Activated CD4-positive, alpha-beta T cell treated with anti-CD3 and anti-CD28 coated beads, Interleukin-2, Interleukin-4, amounts not matched to agents 100 ng/mL and 50 ng/mL, durations not matched to agents 16 hours and 8 hours (primary cell): ENCODE measurements at regions not wholly inside any gene's neighbourhood (a gene's known extent, or its start where the extent isn't known, plus 50 kb on each side); places are given as distances from the start of the nearest gene placed in this dataset.

ENCODE experiments used
- DNase-seq: peaks from one replicate; pipeline ENCODE4 v3.0.0-alpha.2; 2020; ENCODE audit warnings: low spot score

DNA sequence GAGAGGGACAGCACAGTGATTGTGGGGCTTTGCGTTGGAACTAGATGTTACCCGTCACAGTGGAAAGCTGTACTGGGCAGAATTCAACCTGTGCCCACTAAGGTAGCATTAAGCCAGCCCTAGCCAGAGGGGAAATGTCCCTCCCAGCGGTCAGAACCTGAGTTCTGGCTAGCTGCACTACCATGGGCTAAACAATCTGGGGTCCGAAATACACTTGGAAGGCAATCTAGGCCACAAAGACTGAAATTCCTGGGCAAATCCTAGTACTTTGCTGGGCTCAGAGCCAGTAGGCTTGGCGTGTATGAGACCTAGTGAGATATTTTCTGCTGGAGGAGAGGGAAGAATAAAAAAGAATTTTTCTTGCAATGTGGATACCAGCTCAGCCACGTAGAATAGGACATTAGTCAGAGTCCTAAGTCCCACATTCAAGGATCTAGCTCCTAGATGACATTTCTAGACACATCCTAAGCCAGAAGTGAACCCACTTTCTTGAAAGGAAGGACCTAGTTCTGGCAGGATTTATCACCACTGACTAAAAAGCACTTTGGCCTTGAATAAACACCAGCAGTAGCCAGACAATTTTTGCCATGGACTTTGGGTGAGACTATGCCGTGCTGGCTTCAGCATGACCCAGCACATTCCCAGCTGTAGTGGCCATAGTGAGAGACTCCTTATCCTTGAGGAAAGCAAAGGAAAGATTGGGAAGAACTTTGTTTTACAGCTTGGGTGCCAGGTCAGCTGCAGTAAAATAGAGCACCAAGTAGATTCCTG lies 618.0 kb downstream of the BRINP1 start:
- no peak for DNase-seq

GRCh38 chr9:118751848-118752223 lies 617.4 kb downstream of the BRINP1 start:
- DNase-seq, result no peak

- no peak for DNase-seq
Measured at GRCh38 chr9:118761016-118761790, 608.0 kb downstream of the BRINP1 start.

DNA sequence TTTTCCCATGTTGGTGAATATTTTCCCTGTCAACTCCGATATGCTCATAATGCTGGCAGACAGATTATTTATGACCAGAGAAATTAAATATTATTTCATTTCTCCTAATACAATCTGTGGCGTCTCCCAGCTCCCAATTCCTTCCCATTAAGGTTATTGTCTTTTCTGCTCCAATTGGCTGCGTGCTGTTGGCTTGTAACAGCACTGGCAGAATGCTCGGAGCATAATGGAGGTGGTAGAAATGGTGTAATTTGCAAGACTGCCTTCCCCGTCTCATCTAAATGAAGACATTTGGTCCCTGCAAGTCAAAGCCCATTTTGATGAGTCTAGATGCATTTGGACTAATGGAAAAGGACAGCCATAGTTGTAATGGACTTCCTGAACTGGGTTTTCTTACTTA lies 601.7 kb downstream of the BRINP1 start:
- no peak for DNase-seq

GRCh38 chr9:118782790-118783463 lies 586.3 kb downstream of the BRINP1 start:
- DNase-seq, result no peak

DNA sequence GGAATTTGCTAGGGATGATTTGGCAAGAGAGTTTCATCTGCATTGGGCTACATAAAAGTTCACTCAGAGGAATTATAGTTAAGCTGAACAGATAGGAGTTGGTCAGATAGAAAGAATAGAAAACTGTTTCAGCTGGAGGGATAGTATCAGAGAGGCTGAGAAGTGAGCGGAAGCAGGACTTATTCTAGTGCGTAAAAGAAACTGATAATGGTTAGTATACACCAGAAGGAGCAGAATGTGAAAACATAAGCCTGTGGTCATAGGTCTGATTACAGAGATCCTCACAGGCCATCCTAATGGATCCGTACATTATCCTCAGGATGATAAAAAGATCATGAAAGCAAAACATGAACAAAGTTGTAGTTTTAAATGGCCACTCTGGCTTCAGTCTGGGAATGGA lies 585.2 kb downstream of the BRINP1 start:
- DNase-seq, result no peak

DNA sequence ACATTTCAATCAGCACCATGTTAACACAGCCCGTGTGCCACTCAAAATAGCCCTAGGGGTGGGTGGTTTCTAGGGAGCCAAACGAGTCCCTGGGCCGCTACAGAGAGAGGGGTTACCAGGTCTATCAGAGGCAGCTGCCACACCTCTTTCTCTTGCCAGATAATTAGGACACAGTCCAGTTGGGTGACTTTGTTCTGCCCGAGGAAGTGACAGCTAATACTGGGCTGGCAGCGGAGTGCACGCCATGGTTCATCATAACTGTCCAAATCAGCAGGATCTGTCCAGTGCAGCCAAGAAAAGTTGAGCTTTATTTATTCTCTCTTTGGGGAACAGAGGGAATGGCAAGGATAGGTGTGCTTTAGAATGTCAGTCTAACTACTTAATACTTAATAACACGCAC lies 583.8 kb downstream of the BRINP1 start:
- DNase-seq, result no peak

- no peak for DNase-seq
Measured at GRCh38 chr9:118786877-118787276, 582.4 kb downstream of the BRINP1 start.

- DNase-seq, result no peak
Measured at GRCh38 chr9:118809160-118809625, 560.0 kb downstream of the BRINP1 start.

DNA sequence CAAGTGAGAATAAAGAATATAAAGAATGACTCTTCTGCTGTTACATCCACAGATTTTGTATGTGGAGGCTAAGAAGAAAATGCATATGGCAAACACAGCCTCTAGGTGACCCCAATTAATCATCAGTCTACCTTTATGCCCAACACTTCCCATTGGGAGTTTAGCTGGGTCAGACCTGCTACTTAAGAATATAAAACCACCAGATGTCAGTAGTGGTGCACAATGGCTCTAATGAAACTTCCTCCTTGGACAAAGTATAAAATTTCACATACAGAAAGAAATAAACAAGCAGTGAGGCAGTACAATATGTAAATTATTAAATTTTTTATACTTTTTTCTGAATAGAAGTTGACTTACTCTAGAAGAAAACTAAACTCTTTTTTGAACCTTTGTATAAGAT lies 539.9 kb downstream of the BRINP1 start:
- DNase-seq, result no peak

DNA sequence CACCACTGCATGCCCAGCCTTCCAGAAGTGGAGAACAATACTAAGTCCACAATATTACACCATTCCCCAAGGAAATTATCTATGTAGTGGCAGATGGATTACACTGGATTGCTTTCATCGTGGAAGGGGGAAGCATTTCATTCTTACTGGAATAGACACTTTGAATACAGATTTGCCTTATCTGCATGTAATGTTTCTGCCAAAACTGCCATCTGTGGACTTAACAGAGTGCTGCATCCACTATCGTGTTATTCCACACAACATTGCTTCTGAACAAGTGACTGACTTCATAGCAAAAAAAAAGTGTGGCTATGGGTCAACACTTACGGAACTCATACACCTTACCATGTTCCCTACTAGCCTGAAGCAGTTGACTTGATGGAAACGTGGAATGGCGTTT lies 536.9 kb downstream of the BRINP1 start:
- DNase-seq, result no peak

DNA sequence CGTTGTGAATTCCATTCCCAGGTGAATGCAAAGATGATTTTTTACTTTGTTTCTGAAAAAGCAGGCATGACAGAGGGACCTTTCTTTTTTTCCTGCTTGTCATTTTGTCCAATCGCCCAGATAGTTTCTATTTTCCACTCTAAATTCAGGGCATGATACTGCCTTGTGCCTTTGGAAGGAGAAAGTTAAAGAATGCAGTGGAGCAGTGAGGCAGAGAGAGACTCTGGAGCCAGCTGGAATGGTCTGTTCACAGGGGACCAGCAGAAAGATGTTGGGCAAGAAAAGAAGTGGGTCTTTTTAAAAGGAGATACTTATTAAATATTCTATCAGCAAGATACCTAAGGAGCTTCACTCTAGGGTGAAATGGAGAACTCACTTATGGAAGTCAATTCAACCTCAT lies 532.3 kb downstream of the BRINP1 start:
- no peak for DNase-seq

DNA sequence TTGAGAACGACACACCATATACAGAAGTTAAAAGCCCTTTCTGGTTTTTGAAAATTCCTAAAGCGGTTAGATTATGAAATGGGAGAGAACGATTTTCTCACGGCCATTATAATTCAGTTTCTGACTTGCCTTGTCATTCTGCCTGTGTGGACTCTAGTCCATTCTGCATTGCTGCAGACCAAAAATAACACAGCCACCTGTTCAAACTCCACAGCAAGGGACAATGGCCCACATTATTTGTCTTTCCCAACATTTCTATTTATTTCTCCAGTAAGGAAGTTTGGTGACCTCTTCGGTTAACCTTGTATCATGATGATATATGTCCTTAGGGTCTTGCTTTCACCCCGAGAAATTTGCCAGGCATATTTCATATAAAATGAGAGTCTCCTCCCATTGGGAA lies 497.7 kb downstream of the BRINP1 start:
- DNase-seq, result no peak

GRCh38 chr9:118882684-118883083 lies 486.6 kb downstream of the BRINP1 start:
- DNase-seq, result no peak

DNA sequence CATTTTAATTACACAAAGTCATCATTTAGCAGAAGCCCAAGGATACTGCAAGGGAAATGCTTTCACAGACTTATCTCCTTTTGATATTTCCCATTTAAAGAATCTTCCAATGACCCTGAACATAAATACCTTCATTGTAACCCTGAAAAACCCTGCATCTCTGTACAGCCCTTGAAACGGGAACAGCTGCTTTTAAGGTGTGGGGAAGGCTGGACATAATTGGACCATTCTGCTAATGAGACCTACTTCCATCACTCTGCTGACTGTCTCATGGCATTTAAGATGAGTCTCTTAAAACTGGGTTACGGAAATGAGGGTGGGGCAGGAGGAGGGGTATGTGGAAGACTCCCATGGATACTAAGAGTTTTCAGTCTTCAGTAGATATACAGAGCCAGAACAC lies 485.8 kb downstream of the BRINP1 start:
- DNase-seq, result no peak

DNA sequence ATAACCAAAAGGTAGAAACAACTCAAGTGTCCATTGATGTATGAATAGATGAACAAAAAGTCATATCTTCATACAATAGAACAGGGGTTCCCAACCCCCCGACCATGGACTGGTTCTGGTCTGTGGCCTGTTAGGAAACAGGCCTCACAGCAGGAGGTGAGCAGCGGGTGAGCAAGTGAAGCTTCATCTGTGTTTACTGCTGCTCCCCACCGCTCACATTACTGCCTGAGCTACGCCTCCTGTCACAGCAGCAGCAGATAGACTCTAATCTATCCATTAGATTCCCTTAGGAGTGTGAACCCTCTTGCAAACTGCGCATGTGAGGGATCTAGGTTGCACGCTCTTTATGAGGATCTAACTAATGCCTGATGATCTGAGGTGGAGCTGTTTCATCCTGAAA lies 478.0 kb downstream of the BRINP1 start:
- no peak for DNase-seq

DNA sequence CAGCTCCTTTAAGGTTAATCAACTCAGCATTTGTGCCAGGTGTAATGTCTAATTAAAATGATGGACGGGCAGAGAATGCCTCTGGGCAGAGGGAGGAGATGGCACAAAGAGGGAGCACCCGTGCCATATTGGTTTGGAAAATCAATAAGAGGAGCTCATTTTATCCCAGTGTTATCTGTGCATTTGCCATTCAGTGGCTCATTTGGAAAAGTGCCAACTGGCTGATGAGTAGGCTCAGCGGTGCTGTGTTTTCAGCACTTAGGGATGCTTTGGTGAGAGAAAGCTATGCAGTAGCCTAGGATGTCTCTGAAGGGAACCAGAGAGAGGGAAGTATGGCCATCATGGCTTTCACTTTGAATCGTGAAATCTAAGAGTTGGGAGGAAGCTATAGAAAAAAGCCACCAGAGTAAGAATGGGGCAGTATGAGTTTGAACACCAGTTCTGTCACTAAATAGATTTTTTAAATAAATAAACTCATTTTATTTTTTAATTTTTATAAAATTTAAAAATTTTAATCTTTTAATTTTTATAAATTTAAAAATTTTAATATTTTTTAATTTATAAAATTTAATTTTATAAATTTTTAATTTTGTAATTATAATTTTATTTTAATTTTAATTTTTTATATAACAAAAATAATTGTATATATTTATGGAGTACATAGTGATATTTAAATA lies 472.8 kb downstream of the BRINP1 start:
- no peak for DNase-seq

DNA sequence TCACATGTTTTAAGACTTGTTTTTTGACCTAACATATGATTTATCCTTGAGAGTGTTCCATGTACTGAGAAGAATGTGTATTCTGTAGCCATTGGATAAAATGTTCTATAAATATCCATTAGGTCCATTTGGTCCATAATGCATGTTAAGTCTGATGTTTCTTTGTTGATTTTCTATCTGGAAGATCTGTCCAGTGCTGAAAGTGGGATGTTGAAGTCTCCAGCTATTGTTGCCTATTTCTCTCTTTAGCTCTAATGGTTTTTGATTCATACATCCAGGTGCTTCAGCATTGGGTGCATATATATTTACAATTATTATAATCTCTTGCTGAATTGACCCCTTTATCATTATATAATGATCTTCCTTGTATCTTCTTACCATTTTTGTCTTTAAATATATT lies 451.1 kb downstream of the BRINP1 start:
- no peak for DNase-seq

DNA sequence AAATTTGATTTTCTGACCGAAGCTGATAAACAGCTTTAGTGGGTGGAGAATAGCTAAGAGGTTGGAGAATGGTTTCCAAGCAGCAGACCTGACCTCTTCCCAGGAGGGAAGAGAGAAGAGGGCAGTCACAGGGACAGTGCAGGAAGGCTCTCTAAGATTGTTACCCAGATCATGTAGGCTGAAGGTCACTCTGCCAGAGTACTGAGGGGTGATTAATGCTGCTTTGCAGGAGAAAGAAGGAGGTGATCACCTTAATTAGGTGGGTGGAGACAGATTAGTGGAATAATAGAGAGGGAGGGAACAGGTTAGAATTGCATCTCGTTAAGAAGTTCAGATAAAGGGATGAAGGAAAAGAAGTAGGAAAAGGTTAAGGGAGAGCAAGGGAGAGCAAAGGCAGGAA lies 440.5 kb downstream of the BRINP1 start:
- no peak for DNase-seq

- no peak for DNase-seq
Measured at GRCh38 chr9:118929287-118929686, 439.9 kb downstream of the BRINP1 start.

- DNase-seq, result no peak
Measured at GRCh38 chr9:118931941-118932340, 437.3 kb downstream of the BRINP1 start.

DNA sequence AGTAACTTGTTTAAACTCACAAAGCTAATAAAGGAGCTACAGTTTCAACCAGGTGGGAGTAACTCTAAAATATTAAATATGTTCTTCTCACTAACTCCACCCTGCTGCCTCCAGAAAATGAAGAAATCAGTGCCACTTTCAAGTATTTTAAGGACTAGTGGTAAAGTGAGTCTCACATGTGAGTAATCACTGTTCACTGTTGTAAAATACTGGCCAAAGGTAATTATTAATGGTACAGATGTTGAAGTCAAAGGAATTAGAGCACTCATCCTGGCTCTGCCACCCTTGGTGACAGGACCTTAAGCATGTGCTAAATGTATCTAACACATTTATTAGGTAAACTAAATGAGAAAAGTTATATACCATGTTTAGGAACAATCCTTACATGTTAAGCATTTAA lies 430.7 kb downstream of the BRINP1 start:
- no peak for DNase-seq
